ENCODE measurements at regions not wholly inside any gene's neighbourhood (a gene's known extent, or its start where the extent isn't known, plus 50 kb on each side); places are given as distances from the start of the nearest gene placed in this dataset.
"Not testable (repeated sequence)": the region's sequence is repeated elsewhere in the genome, so short reads cannot be mapped to it uniquely, and the experiment has no call there.

DNA sequence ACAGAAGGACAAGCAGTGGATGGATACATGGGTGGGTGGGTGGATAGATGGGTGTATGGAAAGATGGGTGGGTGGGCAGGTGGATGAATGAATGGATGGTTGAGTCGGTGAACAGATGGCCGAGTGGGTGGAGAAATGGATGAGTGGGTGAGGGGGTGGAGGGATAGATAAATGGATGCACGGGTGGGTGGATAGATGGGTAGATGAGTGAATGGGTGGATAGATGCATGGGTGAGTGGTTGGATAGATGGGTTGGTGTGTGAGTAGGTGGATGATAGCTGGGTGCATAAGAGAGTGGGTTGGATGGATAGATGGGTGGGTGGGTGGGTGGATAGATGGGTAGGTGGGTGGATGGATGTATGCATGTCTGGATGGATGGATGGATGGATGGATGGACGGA is 134.6 kb downstream of the OTOP1 start:
- not testable (repeated sequence) for H3K4me1 Mint-ChIP-seq, H3K4me3 Mint-ChIP-seq, H3K27ac Mint-ChIP-seq, H3K36me3 Mint-ChIP-seq, H3K27me3 Mint-ChIP-seq, H3K9me3 Mint-ChIP-seq

GRCh38 chr4:4099610-4100009 is 127.1 kb downstream of the OTOP1 start:
- H3K9me3 Mint-ChIP-seq, H3K36me3 Mint-ChIP-seq, H3K27ac Mint-ChIP-seq, H3K4me3 Mint-ChIP-seq, H3K27me3 Mint-ChIP-seq, H3K4me1 Mint-ChIP-seq: not testable (repeated sequence)

- peaks cover 19% of the 10 kb centered on the region for H3K27me3 Mint-ChIP-seq
- not testable (repeated sequence) for H3K36me3 Mint-ChIP-seq, H3K9me3 Mint-ChIP-seq, H3K27ac Mint-ChIP-seq, H3K4me3 Mint-ChIP-seq, H3K4me1 Mint-ChIP-seq
Measured at GRCh38 chr4:4106923-4107322, 119.8 kb downstream of the OTOP1 start.

GRCh38 chr4:4107411-4108107 is 119.2 kb downstream of the OTOP1 start:
- H3K9me3 Mint-ChIP-seq, H3K4me1 Mint-ChIP-seq, H3K36me3 Mint-ChIP-seq, H3K27ac Mint-ChIP-seq: not testable (repeated sequence)
- H3K4me3 Mint-ChIP-seq = peak overlapping the region; percentile 81
- peaks cover 19% of the 10 kb centered on the region for H3K27me3 Mint-ChIP-seq

- not testable (repeated sequence) for H3K4me3 Mint-ChIP-seq, H3K27ac Mint-ChIP-seq, H3K36me3 Mint-ChIP-seq, H3K4me1 Mint-ChIP-seq, H3K27me3 Mint-ChIP-seq, H3K9me3 Mint-ChIP-seq
Measured at GRCh38 chr4:4115381-4115780, 111.3 kb downstream of the OTOP1 start.

GRCh38 chr4:4116901-4117300 is 109.8 kb downstream of the OTOP1 start:
- not testable (repeated sequence) for H3K4me3 Mint-ChIP-seq, H3K9me3 Mint-ChIP-seq, H3K4me1 Mint-ChIP-seq, H3K36me3 Mint-ChIP-seq, H3K27me3 Mint-ChIP-seq, H3K27ac Mint-ChIP-seq

GRCh38 chr4:4134368-4134767 is 92.4 kb downstream of the OTOP1 start:
- H3K36me3 Mint-ChIP-seq, H3K4me1 Mint-ChIP-seq, H3K9me3 Mint-ChIP-seq, H3K27me3 Mint-ChIP-seq, H3K27ac Mint-ChIP-seq, H3K4me3 Mint-ChIP-seq: not testable (repeated sequence)

DNA sequence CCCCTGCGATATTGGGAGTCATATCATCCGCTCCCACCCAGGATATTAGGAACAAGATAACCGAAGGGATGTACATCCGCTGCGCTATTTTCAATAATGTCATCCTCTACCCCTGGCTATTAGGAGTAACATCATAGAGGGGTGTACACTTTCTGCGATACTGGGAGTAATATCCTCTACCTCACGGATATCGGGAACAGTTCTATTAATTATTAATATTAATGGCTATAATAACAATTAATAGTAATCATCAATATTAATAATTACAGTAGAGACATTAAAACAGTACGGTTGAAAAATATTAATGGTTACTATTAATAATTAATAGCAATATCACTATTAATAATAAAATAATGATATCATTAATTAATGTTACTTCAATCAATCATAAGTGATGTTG is 90.1 kb downstream of the OTOP1 start:
- H3K4me3 Mint-ChIP-seq, H3K36me3 Mint-ChIP-seq, H3K27me3 Mint-ChIP-seq, H3K9me3 Mint-ChIP-seq, H3K27ac Mint-ChIP-seq, H3K4me1 Mint-ChIP-seq: not testable (repeated sequence)
